Activated B cell treated with CpG ODN at 0.5 μM for 24 hours (primary cell): ENCODE measurements at regions not wholly inside any gene's neighbourhood (a gene's known extent, or its start where the extent isn't known, plus 50 kb on each side); places are given as distances from the start of the nearest gene placed in this dataset.

Experiments used
- ATAC-seq: fragments of 200-7000 bp; cut with Tn5 transposase; one replicate; pipeline ENCODE4 v1.10.0; 2021; ENCODE audit warnings: low read depth, mild to moderate bottlenecking, moderate library complexity
- CTCF ChIA-PET: fragments of 350-600 bp; sonication (Branson Sonifier 250); formaldehyde crosslinking; loops from one replicate; lab custom pipeline; 2021; ENCODE audit warnings: antibody characterized with exemption; lab: Charles Lee
- POLR2A ChIA-PET: fragments of 350-600 bp; sonication (Branson Sonifier 250); formaldehyde crosslinking; loops from one replicate; lab custom pipeline; 2021; ENCODE audit warnings: antibody characterized with exemption; lab: Charles Lee
- DNase-seq: peaks from one replicate; pipeline ENCODE4 v3.0.0; 2022
- H3K27ac Mint-ChIP-seq: one replicate; pipeline ENCODE4 v1.8.0; 2020; ENCODE audit warnings: mixed read lengths
- H3K27me3 Mint-ChIP-seq: one replicate; pipeline ENCODE4 v1.8.0; 2021; ENCODE audit warnings: mixed read lengths
- H3K36me3 Mint-ChIP-seq: one replicate; pipeline ENCODE4 v1.8.0; 2021; ENCODE audit warnings: low read depth, mixed read lengths
- H3K4me1 Mint-ChIP-seq: one replicate; pipeline ENCODE4 v1.8.0; 2021; ENCODE audit warnings: mixed read lengths
- H3K4me3 Mint-ChIP-seq: one replicate; pipeline ENCODE4 v1.8.0; 2020; ENCODE audit warnings: mild to moderate bottlenecking, mixed read lengths
- H3K9me3 Mint-ChIP-seq: one replicate; pipeline ENCODE4 v1.8.0; 2020; ENCODE audit warnings: mixed read lengths
- CTCF ChIP-seq: fragments of 200-600 bp; IDR thresholded peaks from one replicate; pipeline ENCODE4 v1.8.0; 2022; ENCODE audit warnings: antibody characterized with exemption, mild to moderate bottlenecking
- intact Hi-C: fragments of 100-400 bp; cut with micrococcal nuclease; formaldehyde crosslinking; loops from one replicate; pipeline ENCODE4 v1.15.1; 2024

GRCh38 chr4:136769717-136770116 is 762.6 kb downstream of the PCDH18 start:
- no peaks in the 10 kb centered on the region for H3K36me3 Mint-ChIP-seq
- intact Hi-C loops, result no loop called here
- ATAC-seq, result no peak
- ChIA-PET CTCF (no interaction called here), POLR2A (no interaction called here)
- H3K27ac Mint-ChIP-seq, result no peak overlapping the region
- no peaks in the 10 kb centered on the region for H3K27me3 Mint-ChIP-seq
- H3K9me3 Mint-ChIP-seq, result peaks cover 3% of the 10 kb centered on the region
- H3K4me1 Mint-ChIP-seq, result no peaks in the 10 kb centered on the region
- no peak overlapping the region for H3K4me3 Mint-ChIP-seq
- DNase-seq, result no peak
- no peak for TF ChIP-seq CTCF

- Mint-ChIP-seq H3K27me3 (no peaks in the 10 kb centered on the region), H3K4me1 (no peaks in the 10 kb centered on the region), H3K4me3 (no peak overlapping the region), H3K9me3 (peaks cover 3% of the 10 kb centered on the region), H3K27ac (no peak overlapping the region), H3K36me3 (no peaks in the 10 kb centered on the region)
- CTCF ChIA-PET, result no interaction called here
- POLR2A ChIA-PET, result no interaction called here
- intact Hi-C loops, result no loop called here
- DNase-seq (no peak), ATAC-seq (no peak)
- TF ChIP-seq CTCF, result no peak
Measured at GRCh38 chr4:136768925-136769275, 763.4 kb downstream of the PCDH18 start.

- Mint-ChIP-seq H3K27me3 (no peaks in the 10 kb centered on the region), H3K27ac (no peak overlapping the region), H3K4me3 (no peak overlapping the region), H3K4me1 (no peaks in the 10 kb centered on the region), H3K9me3 (peaks cover 3% of the 10 kb centered on the region), H3K36me3 (no peaks in the 10 kb centered on the region)
- CTCF ChIA-PET, result no interaction called here
- intact Hi-C loops, result no loop called here
- TF ChIP-seq CTCF, result no peak
- DNase-seq (no peak), ATAC-seq (no peak)
- POLR2A ChIA-PET, result no interaction called here
Measured at GRCh38 chr4:136768213-136768924, 763.9 kb downstream of the PCDH18 start.

GRCh38 chr4:136763919-136764318 is 768.4 kb downstream of the PCDH18 start:
- no peak overlapping the region for H3K4me3 Mint-ChIP-seq
- ATAC-seq (no peak), DNase-seq (no peak)
- ChIA-PET CTCF (no interaction called here), POLR2A (no interaction called here)
- intact Hi-C loops, result no loop called here
- TF ChIP-seq CTCF, result no peak
- H3K27me3 Mint-ChIP-seq, result no peaks in the 10 kb centered on the region
- H3K36me3 Mint-ChIP-seq, result no peaks in the 10 kb centered on the region
- no peaks in the 10 kb centered on the region for H3K9me3 Mint-ChIP-seq
- no peaks in the 10 kb centered on the region for H3K4me1 Mint-ChIP-seq
- no peak overlapping the region for H3K27ac Mint-ChIP-seq

- H3K27me3 Mint-ChIP-seq, result no peaks in the 10 kb centered on the region
- ChIA-PET CTCF (no interaction called here), POLR2A (no interaction called here)
- no peak overlapping the region for H3K27ac Mint-ChIP-seq
- ATAC-seq, result no peak
- TF ChIP-seq CTCF, result no peak
- no peaks in the 10 kb centered on the region for H3K9me3 Mint-ChIP-seq
- no peaks in the 10 kb centered on the region for H3K36me3 Mint-ChIP-seq
- H3K4me3 Mint-ChIP-seq, result no peak overlapping the region
- DNase-seq, result no peak
- intact Hi-C loops, result no loop called here
- H3K4me1 Mint-ChIP-seq, result no peaks in the 10 kb centered on the region
Measured at GRCh38 chr4:136755531-136755916, 776.8 kb downstream of the PCDH18 start.
